Activated naive CD4-positive, alpha-beta T cell treated with anti-CD3 and anti-CD28 coated beads, Interleukin-2, amount 10 ng/mL, durations not matched to agents 7 days and 5 days (primary cell): ENCODE measurements at regions not wholly inside any gene's neighbourhood (a gene's known extent, or its start where the extent isn't known, plus 50 kb on each side); places are given as distances from the start of the nearest gene placed in this dataset.

ENCODE experiments used
- CTCF ChIA-PET: fragments of 350-600 bp; sonication (Branson Sonifier 250); formaldehyde crosslinking; loops from one replicate; lab custom pipeline; 2021; ENCODE audit warnings: antibody characterized with exemption; lab: Charles Lee
- DNase-seq: peaks from one replicate; pipeline ENCODE4 v3.0.0-alpha.2; 2020
- H3K27ac Mint-ChIP-seq: one replicate; pipeline ENCODE4 v1.8.0; 2021; ENCODE audit warnings: mild to moderate bottlenecking, moderate library complexity, mixed read lengths
- H3K27me3 Mint-ChIP-seq: one replicate; pipeline ENCODE4 v1.8.0; 2021; ENCODE audit warnings: mild to moderate bottlenecking, mixed read lengths
- H3K36me3 Mint-ChIP-seq: one replicate; pipeline ENCODE4 v1.8.0; 2021; ENCODE audit warnings: mixed read lengths
- H3K4me1 Mint-ChIP-seq: one replicate; pipeline ENCODE4 v1.8.0; 2021; ENCODE audit warnings: mixed read lengths
- H3K4me3 Mint-ChIP-seq: one replicate; pipeline ENCODE4 v1.8.0; 2021; ENCODE audit warnings: mild to moderate bottlenecking, moderate library complexity, mixed read lengths
- H3K9me3 Mint-ChIP-seq: one replicate; pipeline ENCODE4 v1.8.0; 2021; ENCODE audit warnings: mixed read lengths

DNA sequence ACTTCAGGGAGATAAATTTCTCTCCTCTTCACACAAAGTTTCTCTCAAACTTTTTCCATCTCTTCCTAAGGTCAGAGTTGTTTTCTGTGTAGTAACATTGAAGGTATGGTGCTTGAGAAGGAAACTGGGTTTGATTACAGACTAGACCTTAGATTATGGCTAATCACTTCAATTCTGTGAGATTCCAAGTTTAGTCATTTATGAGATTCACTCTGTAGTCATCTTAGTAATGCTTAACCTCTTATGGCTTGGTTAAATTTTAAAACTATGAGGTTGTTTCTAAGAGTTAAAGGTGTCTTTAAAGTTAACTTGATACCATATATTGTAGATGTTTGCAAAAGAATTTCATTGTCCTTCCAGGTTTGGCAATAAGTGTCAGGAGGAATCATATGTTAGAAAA, 1092.2 kb downstream of the KCNT2 start:
- no peaks in the 10 kb centered on the region for H3K27me3 Mint-ChIP-seq
- no peak overlapping the region for H3K4me3 Mint-ChIP-seq
- no peak overlapping the region for H3K27ac Mint-ChIP-seq
- peaks cover 2% of the 10 kb centered on the region for H3K9me3 Mint-ChIP-seq
- H3K36me3 Mint-ChIP-seq = no peaks in the 10 kb centered on the region
- H3K4me1 Mint-ChIP-seq = no peaks in the 10 kb centered on the region
- CTCF ChIA-PET = no interaction called here
- DNase-seq = no peak

DNA sequence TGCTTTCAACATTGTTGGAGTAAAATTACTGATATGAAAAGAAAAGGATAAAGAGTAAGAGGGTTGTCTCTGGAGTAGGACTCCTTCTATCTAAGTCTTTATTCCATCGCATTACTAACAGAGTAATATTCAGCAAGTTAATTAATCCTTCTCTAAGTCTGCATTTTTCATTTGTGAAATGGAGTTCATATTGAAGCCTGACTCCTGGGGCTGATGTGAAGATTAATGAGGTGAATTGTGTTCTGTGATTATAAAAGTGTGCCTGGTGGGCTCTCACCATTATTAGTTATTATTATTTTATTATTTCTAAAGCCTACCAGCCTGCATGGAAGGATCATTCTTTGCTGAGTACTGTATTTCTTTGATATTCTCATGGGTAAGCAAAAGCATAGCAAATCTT, 1096.7 kb downstream of the KCNT2 start:
- H3K9me3 Mint-ChIP-seq = peaks cover 3% of the 10 kb centered on the region
- CTCF ChIA-PET = interaction anchor here (0.6 kb wide), 1 partner anchor 1442 kb away, joined by 3 read pairs; no protein-coding TSS in a partner anchor
- no peaks in the 10 kb centered on the region for H3K27me3 Mint-ChIP-seq
- DNase-seq = no peak
- H3K4me1 Mint-ChIP-seq = no peaks in the 10 kb centered on the region
- no peak overlapping the region for H3K4me3 Mint-ChIP-seq
- H3K27ac Mint-ChIP-seq = no peak overlapping the region
- no peaks in the 10 kb centered on the region for H3K36me3 Mint-ChIP-seq

DNA sequence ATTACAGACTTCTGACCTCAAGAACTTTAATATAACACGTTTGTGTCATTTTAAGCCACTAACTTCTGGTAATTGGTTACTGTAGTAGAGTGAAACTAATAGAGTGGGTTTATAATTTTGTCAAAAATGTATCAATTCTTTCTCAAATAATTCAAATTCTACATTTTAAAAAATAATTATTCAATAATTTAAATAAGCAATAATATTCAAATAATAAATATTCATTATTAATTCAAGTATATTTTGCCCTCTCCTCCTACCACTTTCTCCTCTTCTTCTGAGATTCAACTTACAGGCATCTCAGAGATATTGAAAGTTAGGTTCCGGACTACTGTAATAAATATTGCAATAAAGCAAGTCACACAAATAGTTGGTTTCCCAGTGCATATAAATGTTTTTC, 1107.1 kb downstream of the KCNT2 start:
- Mint-ChIP-seq H3K27ac (no peak overlapping the region), H3K4me3 (no peak overlapping the region), H3K36me3 (no peaks in the 10 kb centered on the region), H3K27me3 (no peaks in the 10 kb centered on the region), H3K4me1 (no peaks in the 10 kb centered on the region), H3K9me3 (no peaks in the 10 kb centered on the region)
- CTCF ChIA-PET = no interaction called here
- DNase-seq = no peak

DNA sequence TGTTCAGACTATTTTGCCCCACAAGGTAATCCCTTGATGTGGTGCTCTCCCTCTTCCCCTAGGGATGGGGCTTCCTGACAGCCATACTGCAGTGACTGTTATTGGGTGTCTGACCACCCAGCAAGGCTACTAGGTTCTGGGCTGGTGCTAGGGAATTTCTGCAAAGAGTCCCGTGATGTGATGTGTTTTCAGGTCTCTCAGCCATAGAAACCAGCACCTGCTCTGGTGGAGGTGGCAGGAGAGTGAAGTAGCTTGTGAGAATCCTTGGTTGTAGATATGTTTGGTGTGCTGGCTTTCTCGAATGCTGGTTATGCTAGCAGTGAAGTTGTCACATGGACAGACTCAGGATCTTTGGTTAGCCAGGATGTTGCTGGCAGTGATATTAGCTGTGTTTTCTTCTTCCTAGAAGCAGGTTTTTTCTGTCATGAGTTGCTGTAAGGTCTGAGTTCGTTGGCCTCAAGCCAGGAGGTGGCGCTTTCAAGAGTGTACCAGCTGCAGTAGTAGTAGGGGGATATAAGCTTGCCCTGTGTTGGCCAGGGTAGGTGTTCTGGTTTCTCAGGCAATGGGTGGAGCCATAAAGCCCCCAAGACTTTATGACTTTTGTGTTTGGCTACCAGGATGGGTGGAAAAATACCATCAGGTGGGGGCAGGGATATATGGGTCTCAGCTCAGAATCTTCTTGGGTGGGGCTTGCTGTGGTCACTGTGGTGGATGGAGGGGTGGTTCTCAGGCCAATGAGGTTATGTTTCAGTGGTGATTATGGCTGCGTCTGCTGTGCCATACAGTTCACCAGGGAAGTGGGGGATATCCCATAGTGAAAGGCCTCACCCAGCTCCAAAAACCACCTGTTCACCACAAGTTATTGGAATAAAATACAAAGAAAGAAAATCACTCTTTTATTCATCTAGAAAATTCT, 1112.3 kb downstream of the KCNT2 start:
- Mint-ChIP-seq H3K27me3 (no peaks in the 10 kb centered on the region), H3K9me3 (peaks cover 2% of the 10 kb centered on the region), H3K27ac (no peak overlapping the region), H3K4me1 (no peaks in the 10 kb centered on the region), H3K4me3 (no peak overlapping the region), H3K36me3 (no peaks in the 10 kb centered on the region)
- no peak for DNase-seq
- CTCF ChIA-PET = no interaction called here

DNA sequence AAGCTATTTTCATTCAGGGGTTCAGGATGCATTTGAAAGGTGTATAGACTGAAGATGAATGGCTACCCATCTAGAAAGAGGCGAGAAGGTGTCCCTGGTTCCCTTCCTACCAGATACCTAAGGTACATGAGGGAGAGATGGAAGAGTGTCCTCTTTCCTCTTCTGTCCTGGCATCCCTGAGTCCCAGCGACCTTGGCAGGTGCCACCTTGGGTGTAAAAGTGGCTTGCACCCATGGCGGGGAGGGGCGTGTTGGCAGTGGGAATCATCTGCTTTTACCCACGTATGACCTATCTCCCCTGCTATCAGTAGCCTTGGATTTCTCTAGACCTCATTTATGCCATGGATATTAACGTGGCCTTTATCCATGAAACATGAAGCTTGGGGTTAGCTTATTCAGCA, 1126.1 kb downstream of the KCNT2 start:
- Mint-ChIP-seq H3K36me3 (no peaks in the 10 kb centered on the region), H3K9me3 (peaks cover 2% of the 10 kb centered on the region), H3K27me3 (no peaks in the 10 kb centered on the region), H3K27ac (no peak overlapping the region), H3K4me1 (no peaks in the 10 kb centered on the region), H3K4me3 (no peak overlapping the region)
- no peak for DNase-seq
- CTCF ChIA-PET = no interaction called here

DNA sequence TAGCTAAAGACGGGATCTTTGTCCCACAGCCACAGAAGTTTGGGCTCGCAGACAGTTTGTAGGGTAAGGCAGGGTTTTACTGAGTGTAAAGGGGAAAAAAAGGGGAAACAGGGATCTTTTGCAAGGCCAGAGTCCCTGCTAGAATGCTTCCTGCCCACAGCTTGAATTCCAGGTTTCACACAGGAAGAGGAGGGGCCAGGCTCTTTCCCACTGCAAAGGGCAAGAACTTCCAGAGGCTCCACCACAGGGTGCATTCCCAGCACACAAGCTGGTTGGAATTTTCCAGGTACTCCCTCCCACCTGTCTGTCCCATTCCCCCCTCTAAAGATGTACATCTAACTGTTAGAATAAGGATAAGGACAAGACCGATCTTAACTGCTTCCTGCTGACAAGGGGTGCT, 1126.9 kb downstream of the KCNT2 start:
- H3K27ac Mint-ChIP-seq = no peak overlapping the region
- no peaks in the 10 kb centered on the region for H3K27me3 Mint-ChIP-seq
- CTCF ChIA-PET = interaction anchor here (0.5 kb wide), 1 partner anchor 132 kb away, joined by 3 read pairs; no protein-coding TSS in a partner anchor
- no peaks in the 10 kb centered on the region for H3K4me1 Mint-ChIP-seq
- DNase-seq = no peak
- H3K36me3 Mint-ChIP-seq = no peaks in the 10 kb centered on the region
- peaks cover 2% of the 10 kb centered on the region for H3K9me3 Mint-ChIP-seq
- no peak overlapping the region for H3K4me3 Mint-ChIP-seq

DNA sequence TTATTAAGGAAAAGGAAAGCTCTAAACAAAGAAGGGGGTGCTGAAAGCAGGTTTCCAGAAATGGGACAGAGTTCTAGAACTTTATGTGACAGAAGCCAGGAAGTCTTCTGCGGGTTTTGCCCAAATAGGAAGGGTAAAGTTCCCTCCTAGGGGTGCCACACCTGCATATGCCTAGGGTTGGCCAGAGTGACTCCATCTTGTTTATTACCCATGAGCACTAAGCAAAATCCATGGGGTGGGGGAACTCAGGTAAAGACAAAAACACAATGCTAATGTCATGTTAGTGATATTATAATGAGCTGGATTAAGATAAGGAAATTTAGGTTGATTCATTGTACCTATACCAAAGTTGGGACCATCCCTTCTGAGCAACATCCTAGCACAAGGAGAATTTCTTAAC, 1132.7 kb downstream of the KCNT2 start:
- Mint-ChIP-seq H3K27me3 (no peaks in the 10 kb centered on the region), H3K27ac (no peak overlapping the region), H3K36me3 (no peaks in the 10 kb centered on the region), H3K4me1 (no peaks in the 10 kb centered on the region), H3K4me3 (no peak overlapping the region), H3K9me3 (no peaks in the 10 kb centered on the region)
- no peak for DNase-seq
- CTCF ChIA-PET = no interaction called here

DNA sequence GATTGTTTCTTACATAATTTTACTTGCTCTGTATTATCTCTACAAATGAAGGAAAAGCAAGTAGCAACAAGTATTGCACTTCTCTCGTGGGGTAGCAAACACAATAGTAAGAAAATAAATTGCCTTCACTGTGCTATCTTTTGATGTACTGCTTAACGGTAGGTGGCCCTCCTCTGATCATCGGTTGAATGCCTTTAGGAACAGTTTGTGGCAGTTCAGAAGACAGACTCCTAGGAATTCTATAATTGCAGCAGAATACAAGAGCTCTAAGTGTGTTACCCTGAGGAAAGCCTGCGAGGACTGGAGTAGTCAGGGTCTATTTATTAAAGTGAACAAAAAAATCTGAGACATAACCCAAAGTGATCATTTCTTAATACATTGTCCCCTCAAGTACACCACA, 1135.9 kb downstream of the KCNT2 start:
- H3K4me1 Mint-ChIP-seq = no peaks in the 10 kb centered on the region
- CTCF ChIA-PET = no interaction called here
- H3K27ac Mint-ChIP-seq = no peak overlapping the region
- H3K4me3 Mint-ChIP-seq = no peak overlapping the region
- no peaks in the 10 kb centered on the region for H3K9me3 Mint-ChIP-seq
- no peak for DNase-seq
- H3K36me3 Mint-ChIP-seq = no peaks in the 10 kb centered on the region
- no peaks in the 10 kb centered on the region for H3K27me3 Mint-ChIP-seq

DNA sequence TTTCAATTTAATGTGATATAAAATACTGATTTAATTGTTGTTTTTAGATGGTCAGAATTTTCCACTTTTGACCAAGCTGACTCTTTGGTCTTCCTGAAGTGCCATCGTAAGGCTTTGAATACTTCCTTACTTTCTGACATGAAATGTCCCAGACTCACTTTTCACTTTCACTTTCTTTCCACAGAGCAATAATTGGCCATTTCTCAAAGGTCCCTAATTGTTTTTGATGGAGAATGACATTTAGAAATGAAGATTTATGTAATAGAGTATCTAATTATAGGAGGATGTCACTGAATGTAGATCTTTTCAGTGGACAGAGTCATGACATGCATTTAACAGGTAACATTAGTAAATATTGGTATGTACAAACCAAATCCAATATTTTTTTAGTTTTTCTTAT, 1141.6 kb downstream of the KCNT2 start:
- Mint-ChIP-seq H3K36me3 (no peaks in the 10 kb centered on the region), H3K27me3 (no peaks in the 10 kb centered on the region), H3K9me3 (no peaks in the 10 kb centered on the region), H3K27ac (no peak overlapping the region), H3K4me1 (no peaks in the 10 kb centered on the region), H3K4me3 (no peak overlapping the region)
- DNase-seq = no peak
- CTCF ChIA-PET = no interaction called here

DNA sequence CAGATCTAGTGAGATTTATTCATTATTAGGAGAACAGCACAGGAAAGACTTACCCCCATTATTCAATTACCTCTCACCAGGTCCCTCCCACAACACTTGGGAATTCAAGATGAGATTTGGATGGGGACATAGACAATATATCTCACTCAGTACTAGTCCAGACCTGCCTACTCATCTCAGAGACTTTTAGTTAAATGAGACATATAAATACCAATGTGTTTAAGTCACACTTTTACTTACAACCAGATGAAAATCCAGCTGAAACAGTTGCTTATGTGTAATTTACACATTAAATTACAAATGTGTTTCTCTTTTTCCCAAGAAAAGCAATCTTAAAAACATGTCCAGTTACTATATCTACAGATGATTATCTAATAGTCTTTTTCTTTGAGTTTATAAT, 1145.6 kb downstream of the KCNT2 start:
- no peak overlapping the region for H3K27ac Mint-ChIP-seq
- CTCF ChIA-PET = no interaction called here
- no peak for DNase-seq
- H3K27me3 Mint-ChIP-seq = no peaks in the 10 kb centered on the region
- H3K9me3 Mint-ChIP-seq = no peaks in the 10 kb centered on the region
- no peaks in the 10 kb centered on the region for H3K36me3 Mint-ChIP-seq
- H3K4me1 Mint-ChIP-seq = no peaks in the 10 kb centered on the region
- no peak overlapping the region for H3K4me3 Mint-ChIP-seq

DNA sequence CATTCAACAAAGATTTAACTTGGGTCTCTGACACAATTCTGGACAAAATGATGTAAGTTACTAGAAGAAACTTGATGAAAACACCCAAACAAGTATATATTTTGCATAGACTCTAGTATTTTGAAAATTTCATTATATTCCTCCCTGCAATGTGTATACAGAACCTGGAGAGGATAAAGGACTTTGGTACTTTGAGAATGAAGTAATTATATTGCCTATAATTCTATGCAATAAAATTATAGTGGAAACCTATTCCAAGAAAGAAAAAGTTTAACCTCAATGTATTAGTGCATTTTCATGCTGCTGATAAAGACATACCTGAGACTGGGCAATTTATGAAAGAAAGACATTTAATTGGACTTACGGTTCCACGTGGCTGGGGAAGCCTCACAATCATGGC, 1146.1 kb downstream of the KCNT2 start:
- Mint-ChIP-seq H3K4me1 (no peaks in the 10 kb centered on the region), H3K36me3 (no peaks in the 10 kb centered on the region)

DNA sequence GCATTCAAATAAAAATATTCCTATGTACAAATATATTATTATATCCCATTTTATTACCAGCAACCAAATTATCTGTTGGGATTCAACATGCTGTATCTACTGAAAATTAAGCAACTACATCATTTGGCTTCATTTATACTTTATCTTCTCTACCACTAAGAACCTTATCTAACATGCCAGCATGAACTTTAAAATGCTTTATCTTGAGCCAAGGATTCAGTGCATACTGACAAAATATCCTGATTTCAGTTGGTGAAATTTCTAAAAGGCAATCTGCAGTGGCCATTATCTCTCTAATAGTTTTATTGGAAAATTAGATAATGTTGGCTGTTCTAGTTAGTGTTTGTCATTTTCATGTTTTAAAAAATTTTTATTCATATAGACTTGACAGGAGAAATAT, 1149.9 kb downstream of the KCNT2 start:
- Mint-ChIP-seq H3K9me3 (no peaks in the 10 kb centered on the region), H3K4me1 (no peaks in the 10 kb centered on the region), H3K27ac (no peak overlapping the region), H3K4me3 (no peak overlapping the region), H3K27me3 (no peaks in the 10 kb centered on the region), H3K36me3 (no peaks in the 10 kb centered on the region)
- CTCF ChIA-PET = no interaction called here
- no peak for DNase-seq

More for the DNA sequence above, 1146.1 kb downstream of the KCNT2 start:
- no peaks in the 10 kb centered on the region for H3K27me3 Mint-ChIP-seq
- H3K27ac Mint-ChIP-seq = no peak overlapping the region
- no peak overlapping the region for H3K4me3 Mint-ChIP-seq
- no peaks in the 10 kb centered on the region for H3K9me3 Mint-ChIP-seq
- CTCF ChIA-PET = no interaction called here
- DNase-seq = no peak

DNA sequence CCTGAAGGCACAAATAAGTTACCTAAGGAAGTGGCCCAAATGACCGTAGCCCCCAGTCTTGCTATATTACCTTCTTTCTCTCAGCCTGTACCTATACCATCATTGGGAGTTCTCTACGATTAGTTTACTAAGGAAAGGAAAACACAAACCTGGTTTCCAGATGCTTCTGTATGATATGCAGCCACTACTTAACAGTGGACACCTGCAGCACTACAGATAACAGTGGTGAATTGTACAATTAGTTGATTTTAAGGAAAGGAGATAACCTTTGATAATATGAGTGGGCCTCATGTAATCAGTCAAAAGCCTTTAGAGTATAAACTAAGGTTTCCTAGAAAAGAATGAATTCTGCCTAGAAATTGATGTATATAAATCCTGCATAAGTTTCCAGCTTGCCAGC, 1157.4 kb downstream of the KCNT2 start:
- CTCF ChIA-PET = no interaction called here
- Mint-ChIP-seq H3K4me3 (no peak overlapping the region), H3K27me3 (no peaks in the 10 kb centered on the region), H3K9me3 (no peaks in the 10 kb centered on the region), H3K4me1 (no peaks in the 10 kb centered on the region), H3K27ac (no peak overlapping the region), H3K36me3 (no peaks in the 10 kb centered on the region)
- no peak for DNase-seq

DNA sequence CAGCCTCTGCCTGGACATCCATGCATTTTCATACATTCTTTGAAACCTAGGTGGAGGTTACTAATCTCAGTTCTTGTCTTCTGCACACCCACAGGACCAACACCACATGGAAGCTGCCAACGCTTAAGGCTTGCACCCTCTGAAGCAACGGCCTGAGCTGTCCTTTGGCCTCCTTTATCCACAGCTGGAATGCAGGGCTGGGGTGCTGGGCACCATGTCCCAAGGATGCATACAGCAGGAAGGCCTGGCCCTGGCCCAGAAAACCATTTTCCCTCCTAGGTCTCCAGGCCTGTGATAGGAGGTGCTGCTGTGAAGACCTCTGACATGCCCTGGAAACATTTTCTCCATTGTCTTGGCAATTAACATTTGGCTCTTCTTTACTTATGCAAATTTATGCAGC, 1168.6 kb downstream of the KCNT2 start:
- Mint-ChIP-seq H3K36me3 (no peaks in the 10 kb centered on the region), H3K4me3 (no peak overlapping the region), H3K27ac (no peak overlapping the region), H3K9me3 (no peaks in the 10 kb centered on the region), H3K4me1 (no peaks in the 10 kb centered on the region), H3K27me3 (no peaks in the 10 kb centered on the region)
- no peak for DNase-seq
- CTCF ChIA-PET = no interaction called here

DNA sequence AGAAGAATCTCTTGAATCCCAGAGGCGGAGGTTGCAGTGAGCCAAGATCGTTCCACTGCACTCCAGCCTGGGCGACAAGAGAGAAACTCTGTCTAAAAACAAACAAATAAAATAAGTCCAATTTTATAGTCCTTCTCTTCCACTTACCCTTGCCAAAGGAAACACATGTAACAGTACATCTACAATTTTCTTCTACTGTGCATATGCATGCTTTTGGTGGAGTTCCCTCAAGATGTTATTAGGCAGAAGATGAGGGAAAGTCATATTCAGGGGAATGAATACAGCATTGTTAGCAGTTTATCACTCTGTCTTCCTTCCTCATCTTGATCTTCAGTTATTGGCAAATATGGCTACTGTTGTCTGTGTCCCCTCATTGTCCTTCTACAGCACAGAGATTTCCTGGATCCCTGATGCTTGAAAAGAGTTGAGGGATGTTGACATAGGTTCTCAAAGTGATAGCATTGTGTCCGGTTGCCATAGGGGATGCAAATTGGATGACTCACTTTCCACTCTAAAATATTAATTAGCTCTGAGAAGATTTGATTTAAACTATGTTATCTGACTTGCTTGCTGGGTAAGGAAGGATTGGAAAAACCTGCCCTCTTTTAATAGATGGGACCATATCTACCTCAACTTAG, 1173.6 kb downstream of the KCNT2 start:
- CTCF ChIA-PET = no interaction called here
- no peaks in the 10 kb centered on the region for H3K27me3 Mint-ChIP-seq
- no peaks in the 10 kb centered on the region for H3K4me1 Mint-ChIP-seq
- H3K36me3 Mint-ChIP-seq = no peaks in the 10 kb centered on the region
- H3K4me3 Mint-ChIP-seq = no peak overlapping the region
- no peaks in the 10 kb centered on the region for H3K9me3 Mint-ChIP-seq
- no peak overlapping the region for H3K27ac Mint-ChIP-seq
- no peak for DNase-seq
